HG03442 (cell line): ENCODE measurements at regions not wholly inside any gene's neighbourhood (a gene's known extent, or its start where the extent isn't known, plus 50 kb on each side); places are given as distances from the start of the nearest gene placed in this dataset.
A peak's percentile ranks its signal among the peaks of the same experiment; 100 is the strongest.
"Not testable (repeated sequence)": the region's sequence is repeated elsewhere in the genome, so short reads cannot be mapped to it uniquely, and the experiment has no call there.

Experiments used
- ATAC-seq: cut with Tn5 transposase; IDR thresholded peaks from one replicate; pipeline ENCODE4 v1.9.1; 2021; ENCODE audit warnings: mild to moderate bottlenecking, moderate library complexity; ENCODE audit not compliant: unreplicated experiment

- no peak for ATAC-seq
Observed at GRCh38 chr6:154920495-154921200, 74.5 kb upstream of the TIAM2 start.

- peak; percentile 69 for ATAC-seq
Observed at GRCh38 chr6:154921482-154921881, 73.6 kb upstream of the TIAM2 start.

GRCh38 chr6:154923199-154923869, 71.8 kb upstream of the TIAM2 start:
- no peak for ATAC-seq

- ATAC-seq, result no peak
Observed at GRCh38 chr6:154925130-154925529, 70.0 kb upstream of the TIAM2 start.

- ATAC-seq, result no peak
Observed at GRCh38 chr6:154926366-154926765, 68.7 kb upstream of the TIAM2 start.

GRCh38 chr6:154928325-154928922, 66.7 kb upstream of the TIAM2 start:
- ATAC-seq, result peak; percentile 72

- no peak for ATAC-seq
Observed at GRCh38 chr6:154930451-154930851, 64.7 kb upstream of the TIAM2 start.

- no peak for ATAC-seq
Observed at GRCh38 chr6:154931711-154932424, 63.2 kb upstream of the TIAM2 start.

GRCh38 chr6:154932515-154933027, 62.5 kb upstream of the TIAM2 start:
- no peak for ATAC-seq

- ATAC-seq, result no peak
Observed at GRCh38 chr6:154933181-154933827, 61.8 kb upstream of the TIAM2 start.

GRCh38 chr6:154937306-154938220, 57.6 kb upstream of the TIAM2 start:
- ATAC-seq, result no peak

GRCh38 chr6:154938221-154938580, 56.9 kb upstream of the TIAM2 start:
- ATAC-seq, result no peak

GRCh38 chr6:154938727-154939285, 56.3 kb upstream of the TIAM2 start:
- not testable (repeated sequence) for ATAC-seq

- ATAC-seq, result no peak
Observed at GRCh38 chr6:154942770-154943169, 52.3 kb upstream of the TIAM2 start.

GRCh38 chr6:154945271-154945890, 49.7 kb upstream of the TIAM2 start:
- no peak for ATAC-seq
